GM18951 (cell line): ENCODE measurements at regions not wholly inside any gene's neighbourhood (a gene's known extent, or its start where the extent isn't known, plus 50 kb on each side); places are given as distances from the start of the nearest gene placed in this dataset.

Experiments used
- POLR2A ChIP-seq: IDR thresholded peaks from 4 replicates; pipeline ENCODE4 v1.6.1; 2011; ENCODE audit warnings: mild to moderate bottlenecking; ENCODE audit not compliant: insufficient read length, insufficient read depth; ENCODE audit errors: extremely low read depth
- in situ Hi-C: fragments of 300-500 bp; cut with MboI; formaldehyde crosslinking; loops from one replicate; pipeline ENCODE4 v1.12.0; 2022; ENCODE audit warnings: low sequenced_read_pairs, mixed read lengths, inconsistent platforms; ENCODE audit not compliant: unreplicated experiment

- in situ Hi-C loops, result no loop called here
- TF ChIP-seq POLR2A, result no peak
These were observed 80.5 kb upstream of the PCED1B start for GRCh38 chr12:46998811-46999368.

- no peak for TF ChIP-seq POLR2A
- in situ Hi-C loops, result loop anchor here (25.0 kb wide), 2 partner anchors 667 to 867 kb away; no protein-coding TSS in a partner anchor
These were observed 74.8 kb upstream of the PCED1B start for GRCh38 chr12:47004634-47005033.

- in situ Hi-C loops, result loop anchor here (25.0 kb wide), 2 partner anchors 670 to 870 kb away; no protein-coding TSS in a partner anchor
- no peak for TF ChIP-seq POLR2A
These were observed 72.4 kb upstream of the PCED1B start for GRCh38 chr12:47007048-47007447.

GRCh38 chr12:47012552-47012951, 66.9 kb upstream of the PCED1B start:
- in situ Hi-C loops, result loop anchor here (25.0 kb wide), 2 partner anchors 675 to 875 kb away; no protein-coding TSS in a partner anchor
- no peak for TF ChIP-seq POLR2A

- no peak for TF ChIP-seq POLR2A
These were observed 64.9 kb upstream of the PCED1B start for GRCh38 chr12:47014474-47014873.

GRCh38 chr12:47015381-47015780, 64.0 kb upstream of the PCED1B start:
- in situ Hi-C loops, result loop anchor here (25.0 kb wide), 2 partner anchors 678 to 878 kb away; no protein-coding TSS in a partner anchor

More at GRCh38 chr12:47014474-47014873, 64.9 kb upstream of the PCED1B start:
- in situ Hi-C loops, result loop anchor here (25.0 kb wide), 2 partner anchors 677 to 877 kb away; no protein-coding TSS in a partner anchor

GRCh38 chr12:47017041-47017713, 62.2 kb upstream of the PCED1B start:
- in situ Hi-C loops, result loop anchor here (25.0 kb wide), 2 partner anchors 680 to 880 kb away; no protein-coding TSS in a partner anchor
- no peak for TF ChIP-seq POLR2A

More at GRCh38 chr12:47015381-47015780, 64.0 kb upstream of the PCED1B start:
- TF ChIP-seq POLR2A, result no peak

- in situ Hi-C loops, result loop anchor here (25.0 kb wide), 2 partner anchors 681 to 881 kb away; no protein-coding TSS in a partner anchor
These were observed 61.4 kb upstream of the PCED1B start for GRCh38 chr12:47017901-47018475.

GRCh38 chr12:47020211-47020821, 59.1 kb upstream of the PCED1B start:
- in situ Hi-C loops, result loop anchor here (25.0 kb wide), 2 partner anchors 683 to 883 kb away; no protein-coding TSS in a partner anchor
- no peak for TF ChIP-seq POLR2A

More at GRCh38 chr12:47017901-47018475, 61.4 kb upstream of the PCED1B start:
- no peak for TF ChIP-seq POLR2A

- in situ Hi-C loops, result loop anchor here (25.0 kb wide), 2 partner anchors 684 to 884 kb away; no protein-coding TSS in a partner anchor
- no peak for TF ChIP-seq POLR2A
These were observed 58.1 kb upstream of the PCED1B start for GRCh38 chr12:47021298-47021697.

GRCh38 chr12:47022296-47022695, 57.1 kb upstream of the PCED1B start:
- in situ Hi-C loops, result loop anchor here (25.0 kb wide), 2 partner anchors 685 to 885 kb away; no protein-coding TSS in a partner anchor
- TF ChIP-seq POLR2A, result no peak

GRCh38 chr12:47023311-47023710, 56.1 kb upstream of the PCED1B start:
- in situ Hi-C loops, result loop anchor here (25.0 kb wide), 2 partner anchors 686 to 886 kb away; no protein-coding TSS in a partner anchor

More at GRCh38 chr12:47023311-47023710, 56.1 kb upstream of the PCED1B start:
- TF ChIP-seq POLR2A, result no peak
